Fibroblast of skin of abdomen (primary cell): ENCODE measurements at regions not wholly inside any gene's neighbourhood (a gene's known extent, or its start where the extent isn't known, plus 50 kb on each side); places are given as distances from the start of the nearest gene placed in this dataset.

ENCODE experiments used
- DNase-seq: peaks from one replicate; pipeline ENCODE4 v3.0.0-alpha.2; 2013

DNA sequence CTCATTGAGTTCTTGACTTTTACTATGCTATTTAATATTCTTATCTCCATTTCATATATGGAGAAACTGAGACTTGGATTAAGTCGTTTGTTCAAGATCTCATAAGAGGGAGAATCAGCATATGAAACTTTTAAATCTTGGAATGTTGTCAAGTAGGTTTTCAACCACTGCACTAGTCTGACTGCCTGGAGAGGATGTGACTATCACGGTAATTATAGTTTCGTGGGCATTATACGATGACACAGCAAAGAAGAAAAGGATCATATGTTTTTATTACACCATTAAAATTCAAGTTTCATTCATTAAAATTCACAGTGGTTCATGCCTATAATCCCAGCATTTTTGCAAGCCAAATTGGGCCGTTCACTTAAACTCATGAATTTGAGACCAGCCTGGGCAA is 555.2 kb downstream of the SLITRK1 start:
- no peak for DNase-seq

DNA sequence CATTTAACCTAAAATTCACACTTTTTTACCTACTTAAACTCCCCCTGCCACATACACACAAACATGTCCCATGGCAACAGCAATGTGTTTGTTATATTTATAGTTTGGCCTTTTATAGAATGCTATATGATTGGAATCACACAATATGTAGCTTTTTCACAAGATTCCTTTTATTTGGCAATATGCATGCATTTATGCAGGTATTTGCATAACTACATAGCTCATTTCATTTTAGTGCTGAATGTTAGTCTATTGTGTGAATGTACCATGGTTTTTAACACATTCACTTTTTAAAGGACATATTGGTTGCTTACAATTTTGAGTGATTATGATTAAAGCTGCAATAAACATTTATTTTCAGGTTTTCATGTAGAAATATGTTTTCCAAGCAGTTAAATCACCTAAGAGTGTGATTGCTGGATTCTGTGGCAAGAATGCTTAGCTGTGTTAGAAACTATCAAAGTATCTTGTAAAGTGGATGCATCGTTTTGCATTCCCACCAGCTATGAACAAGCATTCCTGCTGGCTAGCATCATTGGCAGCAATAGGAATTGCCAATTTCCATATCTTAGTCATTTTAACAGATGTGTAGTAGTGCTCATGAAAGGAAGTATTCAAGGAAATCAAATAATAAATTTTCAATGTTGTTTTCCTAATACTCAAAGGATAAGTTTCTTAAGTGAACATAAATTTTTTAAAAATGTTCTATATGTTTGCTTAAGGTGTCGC is 557.0 kb downstream of the SLITRK1 start:
- DNase-seq = peak; percentile 82

DNA sequence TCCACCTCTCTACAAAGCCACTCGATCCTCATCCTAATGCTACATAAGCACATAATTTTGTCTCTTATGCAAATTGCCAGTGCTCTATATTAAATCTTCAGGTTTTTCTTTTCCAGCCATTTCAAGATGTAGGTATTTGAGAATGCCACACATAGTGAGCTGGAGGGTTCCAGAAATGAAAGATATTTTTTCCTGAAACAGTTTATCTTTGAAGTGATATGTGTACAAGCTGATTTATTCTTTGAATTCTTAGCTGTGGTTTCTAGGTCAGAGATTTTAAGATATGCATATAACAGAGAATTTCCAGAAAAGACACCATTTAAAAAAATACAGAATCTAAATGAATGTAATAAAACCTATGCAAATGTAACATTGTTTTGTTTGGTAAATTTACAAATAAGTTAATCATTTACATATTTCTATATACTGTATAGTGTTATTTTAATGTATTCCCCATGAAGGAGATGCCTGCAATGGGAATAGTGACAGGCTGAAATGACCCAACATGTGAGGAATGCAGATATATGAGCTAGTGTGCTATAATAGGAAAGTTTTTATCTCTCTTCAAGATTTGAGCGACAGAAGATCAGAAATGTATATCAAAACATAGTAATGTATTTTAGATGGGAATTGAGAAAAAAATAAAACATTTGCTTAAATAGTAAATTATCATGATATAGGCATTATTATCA is 570.2 kb downstream of the SLITRK1 start:
- DNase-seq = peak; percentile 36

DNA sequence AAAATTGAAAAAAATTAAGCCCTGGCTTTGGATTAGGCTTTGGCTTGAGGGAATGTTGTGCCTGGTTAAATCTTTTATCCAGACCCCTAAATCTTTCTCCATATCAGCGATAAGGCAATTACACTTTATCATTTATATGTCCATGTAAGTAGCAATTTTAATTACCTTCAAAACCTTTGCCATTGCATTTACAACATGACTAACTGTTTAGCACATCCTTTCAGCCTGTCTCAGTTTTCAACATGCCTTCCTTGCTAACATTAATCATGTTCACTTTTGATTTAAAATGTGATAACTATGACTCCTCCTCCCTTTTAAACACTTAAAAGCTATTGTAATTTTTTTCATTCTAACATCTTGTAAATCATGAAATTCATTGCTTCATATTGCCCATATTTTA is 583.7 kb downstream of the SLITRK1 start:
- DNase-seq = peak; percentile 68

DNA sequence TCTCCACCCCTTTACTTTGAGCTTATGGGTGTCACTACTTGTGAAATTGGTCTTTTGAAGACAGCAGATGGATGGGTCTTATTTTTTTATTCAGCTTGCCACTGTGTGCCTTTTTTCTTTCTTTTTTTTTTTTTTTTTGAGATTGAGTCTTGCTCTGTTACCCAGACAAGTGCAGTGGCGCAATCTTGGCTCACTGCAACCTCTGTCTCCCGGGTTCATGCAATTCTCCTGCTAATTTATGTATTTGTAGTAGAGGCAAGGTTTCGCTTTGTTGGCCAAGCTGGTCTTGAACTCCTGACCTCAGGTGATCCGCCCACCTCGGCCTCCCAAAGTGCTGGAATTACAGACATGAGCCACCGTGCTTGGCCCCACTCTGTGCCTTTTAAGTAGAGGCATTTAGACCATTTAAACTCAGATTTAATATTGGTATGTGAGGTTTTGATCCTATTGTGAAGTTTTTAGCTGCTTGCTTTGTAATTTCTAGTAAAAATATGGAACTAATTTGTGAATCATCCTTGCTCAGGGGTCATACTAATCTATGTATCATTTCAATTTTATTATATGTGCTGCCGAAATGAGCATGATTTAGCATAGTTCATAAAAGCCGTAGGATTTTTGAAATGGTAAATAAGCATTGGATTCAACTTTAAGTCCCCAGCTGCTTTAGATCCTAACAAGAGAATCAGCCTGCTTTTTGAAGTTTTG is 584.5 kb downstream of the SLITRK1 start:
- peak; percentile 65 for DNase-seq

DNA sequence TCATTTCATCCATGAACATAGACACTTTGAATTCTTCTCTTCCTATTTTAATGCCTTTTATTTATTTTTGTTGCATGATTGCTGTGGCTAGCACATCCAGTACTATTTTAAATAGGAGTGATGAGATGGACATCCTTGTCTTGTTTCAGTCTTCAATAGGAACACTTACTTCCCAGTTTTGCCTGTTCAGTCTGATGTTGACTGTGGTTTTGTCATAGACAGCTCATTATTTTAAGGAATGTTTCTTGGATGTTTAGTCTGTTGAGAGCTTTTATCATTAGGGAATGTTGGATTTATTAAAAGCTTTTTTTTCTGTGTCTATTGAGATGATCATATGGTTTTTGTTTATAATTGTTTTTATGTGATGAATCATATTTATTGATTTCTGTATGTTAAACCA is 586.6 kb downstream of the SLITRK1 start:
- peak; percentile 58 for DNase-seq

DNA sequence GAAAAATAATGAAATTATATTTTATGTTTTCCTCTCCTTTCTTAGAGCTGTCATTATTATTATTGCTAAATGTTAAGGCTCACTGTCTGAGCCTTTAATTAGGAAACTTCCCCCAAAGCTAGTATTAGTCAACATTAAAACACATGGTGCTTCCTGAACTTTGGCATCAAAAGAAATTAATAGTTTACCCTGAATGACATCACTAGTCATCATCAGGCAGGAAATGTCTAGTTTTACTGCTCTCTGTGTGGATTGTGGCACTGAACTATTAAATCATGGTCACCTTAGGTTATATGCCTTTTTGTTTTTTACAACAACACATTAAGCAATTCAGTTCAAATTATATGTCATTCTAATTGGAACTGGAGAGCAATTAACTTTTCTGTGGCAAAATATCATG is 595.5 kb downstream of the SLITRK1 start:
- DNase-seq = peak; percentile 26

DNA sequence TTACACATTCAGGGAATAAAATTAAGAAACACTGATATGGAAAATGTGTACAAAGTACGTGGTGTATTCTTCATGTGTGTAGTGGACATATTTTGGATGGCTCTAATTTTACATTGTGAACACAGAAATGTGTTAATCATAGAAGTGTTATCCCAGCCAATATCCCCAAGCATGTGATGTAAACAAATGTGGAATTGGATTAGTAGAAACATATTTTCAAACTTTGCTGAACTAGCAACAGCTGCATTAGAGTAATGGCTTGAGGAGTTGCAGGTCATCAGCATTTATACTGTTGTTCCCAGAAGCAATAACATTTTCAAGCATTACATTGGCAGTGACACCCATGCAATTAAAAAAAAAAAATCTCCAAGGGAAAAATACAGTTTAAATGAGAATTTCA is 600.6 kb downstream of the SLITRK1 start:
- DNase-seq = no peak

DNA sequence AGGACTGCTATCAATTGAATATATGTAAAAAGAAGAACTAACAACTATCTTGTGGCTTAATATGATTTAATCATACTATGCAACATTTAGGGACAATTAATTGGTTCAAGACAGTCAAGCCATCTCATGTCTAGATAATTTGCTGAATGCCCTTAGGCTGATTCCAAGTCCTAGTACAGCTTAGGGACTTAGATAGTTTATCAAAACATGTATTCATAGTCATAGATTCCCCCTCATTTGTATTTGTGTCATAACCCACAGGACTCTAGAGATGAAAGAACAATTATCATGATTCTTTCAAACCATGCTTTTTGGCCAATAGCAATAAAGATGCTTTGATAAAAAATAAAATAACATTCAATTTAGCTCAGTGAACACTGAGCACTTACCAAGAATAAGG is 607.6 kb downstream of the SLITRK1 start:
- DNase-seq = no peak

DNA sequence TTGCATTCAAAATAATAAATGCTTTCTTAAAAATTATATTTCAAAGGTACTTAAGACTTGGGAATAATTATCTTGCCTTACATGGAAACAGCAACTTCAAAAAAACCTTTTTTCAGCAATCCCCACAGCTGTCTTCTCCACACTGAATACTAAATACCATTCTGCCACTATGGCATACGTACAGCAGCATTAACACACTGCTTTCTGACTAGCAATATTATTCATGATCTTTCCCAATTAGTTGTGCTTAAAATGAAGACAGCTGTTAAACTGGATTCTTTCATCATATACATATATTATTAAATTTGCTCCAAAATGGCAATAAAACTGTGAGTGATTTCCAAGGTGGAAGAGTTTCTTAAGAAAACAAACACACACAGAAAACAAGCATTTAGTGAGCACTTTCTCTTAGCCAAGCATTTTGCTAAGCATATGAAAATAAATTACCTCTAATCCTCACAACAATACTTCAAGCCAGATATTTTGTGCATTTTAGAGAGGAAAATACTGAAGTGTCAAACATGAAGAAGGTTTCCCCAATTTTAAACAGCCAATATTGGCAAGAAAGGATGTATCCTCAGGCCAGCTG is 609.5 kb downstream of the SLITRK1 start:
- peak; percentile 5 for DNase-seq

DNA sequence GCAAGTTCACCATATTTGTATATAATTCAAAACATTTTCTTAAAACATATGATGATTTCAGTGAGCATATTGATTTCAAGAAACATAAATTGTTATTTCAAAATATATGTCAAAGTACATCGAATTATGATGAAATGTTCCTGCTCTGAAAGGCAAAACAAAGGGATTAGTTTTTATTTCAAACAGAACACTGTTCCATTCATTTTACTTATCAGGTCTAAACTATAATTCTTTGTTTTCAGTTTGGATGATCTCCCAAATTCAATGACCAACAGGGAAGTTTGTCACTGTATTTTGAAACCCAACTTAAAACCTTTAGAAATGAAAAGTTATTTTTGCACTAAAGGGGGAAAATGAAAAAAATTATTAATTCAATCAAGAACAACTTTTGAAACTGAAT is 610.2 kb downstream of the SLITRK1 start:
- no peak for DNase-seq

DNA sequence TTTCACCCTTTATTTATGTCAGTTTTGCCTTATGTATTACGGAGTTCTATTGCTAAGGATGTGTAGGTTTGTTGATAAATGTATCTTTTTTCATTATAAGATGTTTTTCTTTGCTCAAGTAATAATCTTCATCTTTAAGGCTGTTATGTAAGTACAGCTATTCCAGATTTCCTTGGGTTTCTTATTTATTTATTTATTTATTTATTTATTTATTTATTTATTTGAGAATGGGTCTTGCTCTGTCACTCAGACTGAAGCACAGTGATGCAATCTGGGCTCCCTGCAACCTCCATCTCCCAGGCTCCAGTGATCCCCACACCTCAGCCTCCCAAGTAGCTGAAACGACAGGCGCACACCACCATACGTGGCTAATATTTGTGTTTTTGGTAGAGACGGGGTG is 617.0 kb downstream of the SLITRK1 start:
- no peak for DNase-seq

DNA sequence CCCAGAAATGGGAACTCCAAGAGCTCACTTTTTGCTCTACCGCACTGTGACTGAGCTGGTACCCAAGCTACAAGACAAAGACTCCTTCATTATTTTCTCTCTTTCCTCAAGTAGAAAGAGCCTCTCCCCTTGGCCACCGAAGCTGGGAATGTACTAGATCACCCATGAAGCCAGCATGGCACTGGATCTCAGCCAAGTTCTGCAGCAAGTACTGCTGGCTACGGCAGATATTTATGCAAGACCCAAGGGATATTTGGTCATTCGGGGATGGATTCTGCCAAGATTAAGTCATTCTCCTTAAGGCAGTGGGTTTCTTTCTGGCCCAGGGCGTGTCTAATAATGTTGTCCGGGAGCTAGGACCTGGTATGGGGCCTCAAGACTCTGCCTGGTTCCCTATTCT is 633.5 kb downstream of the SLITRK1 start:
- DNase-seq = no peak

DNA sequence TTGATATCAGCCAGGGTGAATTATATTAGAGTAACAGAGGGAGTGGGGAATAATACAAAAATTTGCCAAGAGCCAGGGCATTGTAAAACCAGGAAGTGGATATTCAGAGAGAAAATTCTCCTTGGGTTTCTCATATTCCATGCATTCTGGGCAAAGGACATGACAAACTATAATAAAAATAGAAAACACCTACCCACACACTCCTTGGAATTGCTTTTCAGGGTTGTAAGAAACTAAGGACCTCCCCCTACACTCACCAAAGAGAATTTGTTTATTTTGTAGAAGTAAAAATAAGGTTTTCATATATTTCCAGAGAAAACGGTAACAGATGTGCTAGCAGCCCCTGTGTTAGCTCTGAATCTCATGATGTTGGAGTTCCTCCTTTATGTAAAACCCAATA is 649.6 kb downstream of the SLITRK1 start:
- DNase-seq = no peak

DNA sequence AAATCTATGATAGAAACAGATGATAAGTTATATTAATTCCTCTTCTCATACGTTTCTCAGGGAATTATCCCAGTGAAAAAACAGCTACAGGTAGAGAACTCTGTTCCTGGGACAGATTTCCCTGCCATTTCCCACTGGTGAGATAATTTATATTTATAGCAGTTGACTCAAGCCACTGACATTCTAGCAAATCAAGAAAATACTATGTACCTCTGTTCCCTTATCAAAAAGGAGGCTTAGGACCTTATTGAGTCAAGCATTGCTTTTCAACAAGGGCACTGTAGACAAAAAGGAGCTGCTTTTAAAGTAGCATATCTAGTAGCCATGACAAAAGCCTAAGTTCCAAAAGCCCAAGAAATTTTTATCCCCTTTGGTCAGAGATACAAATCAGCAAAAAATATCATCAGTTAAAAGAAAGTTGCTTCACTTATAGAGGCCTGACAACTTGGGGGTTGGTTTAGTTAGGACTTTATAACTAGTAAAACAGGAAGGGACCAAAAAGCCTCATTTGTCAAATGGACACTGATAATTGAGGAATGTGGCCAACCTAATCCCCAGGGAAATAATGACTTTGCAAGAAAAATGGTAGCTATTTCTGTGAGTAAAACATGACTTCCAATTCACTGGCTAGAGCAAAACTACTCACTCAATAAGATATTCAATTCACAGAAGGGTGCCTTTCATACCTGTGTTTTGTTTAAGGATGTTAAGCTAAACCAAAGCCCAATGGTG is 652.5 kb downstream of the SLITRK1 start:
- peak; percentile 53 for DNase-seq

DNA sequence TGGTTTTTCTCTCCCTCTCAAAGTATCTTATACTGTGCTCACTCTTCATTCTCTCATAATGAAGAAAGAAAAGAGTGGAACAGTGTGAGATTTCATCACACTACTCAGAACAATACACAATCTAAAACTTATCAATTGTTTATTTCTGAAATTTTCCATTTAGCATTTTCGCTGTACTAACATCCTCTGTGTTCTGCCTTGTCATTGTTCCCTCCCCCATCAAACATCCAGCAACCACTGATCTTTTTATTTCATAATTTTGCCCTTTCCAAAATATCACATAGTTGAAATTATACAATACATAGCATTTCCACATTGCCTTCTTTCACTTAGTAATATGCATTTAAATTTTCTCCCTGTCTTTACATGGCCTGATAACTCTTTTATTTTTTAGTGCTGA is 658.7 kb downstream of the SLITRK1 start:
- DNase-seq = no peak

DNA sequence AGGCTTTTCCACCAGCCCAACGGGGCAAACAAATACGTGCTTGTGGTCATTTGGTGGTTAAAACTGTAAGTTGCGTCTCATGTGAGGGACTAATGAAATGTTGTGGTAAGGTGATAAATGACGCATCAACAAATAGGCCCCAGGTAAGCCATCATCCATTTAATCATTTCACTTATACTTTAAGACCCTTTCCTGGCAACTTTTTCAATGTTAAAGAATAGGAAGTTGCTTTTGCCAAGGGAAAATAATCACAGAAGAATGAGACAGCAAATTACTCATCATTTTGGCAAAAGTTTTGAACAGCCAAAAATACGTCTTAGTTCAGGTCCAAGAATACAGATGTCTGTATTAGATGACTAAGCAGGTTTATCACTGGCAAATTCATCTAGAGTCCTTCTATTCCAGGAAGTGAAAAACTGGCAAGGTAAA is 660.4 kb downstream of the SLITRK1 start:
- DNase-seq = peak; percentile 86

DNA sequence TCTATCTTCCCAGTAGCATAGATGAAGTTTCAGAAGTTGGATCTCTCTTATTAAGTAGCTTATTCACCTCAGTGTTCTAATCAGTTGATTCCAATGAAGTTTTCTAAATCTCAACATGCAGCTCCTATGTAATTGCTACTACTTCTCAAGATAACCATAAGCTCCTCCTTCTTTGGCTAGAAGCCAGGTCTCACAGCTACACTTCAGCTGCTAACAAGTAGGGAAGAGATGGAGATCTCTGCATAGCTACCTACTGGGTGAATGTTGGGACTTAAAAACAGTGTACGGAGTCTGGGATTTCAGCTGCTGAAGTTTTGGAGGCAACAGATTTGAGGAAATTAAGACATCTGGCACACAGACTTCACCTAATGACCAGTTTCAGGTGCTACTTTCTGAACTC is 661.0 kb downstream of the SLITRK1 start:
- peak; percentile 30 for DNase-seq

DNA sequence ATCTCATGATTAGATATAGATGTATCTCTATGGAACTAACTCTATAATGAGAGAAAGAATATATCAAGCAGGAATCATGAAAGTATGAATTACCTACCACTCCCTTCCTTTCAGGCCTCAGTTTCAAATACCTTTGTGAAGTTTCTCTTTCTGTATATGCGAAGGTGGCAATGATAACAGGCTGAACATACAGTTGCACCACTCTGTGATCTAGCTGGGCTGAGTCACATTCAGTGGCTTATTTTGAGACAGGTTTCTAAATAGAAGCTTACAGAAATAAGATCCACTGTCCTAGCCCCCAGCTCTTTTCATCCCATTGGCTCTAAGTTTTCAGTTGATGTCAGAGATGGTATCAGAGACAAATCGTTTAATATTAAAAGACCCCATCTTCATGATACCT is 662.0 kb downstream of the SLITRK1 start:
- no peak for DNase-seq

DNA sequence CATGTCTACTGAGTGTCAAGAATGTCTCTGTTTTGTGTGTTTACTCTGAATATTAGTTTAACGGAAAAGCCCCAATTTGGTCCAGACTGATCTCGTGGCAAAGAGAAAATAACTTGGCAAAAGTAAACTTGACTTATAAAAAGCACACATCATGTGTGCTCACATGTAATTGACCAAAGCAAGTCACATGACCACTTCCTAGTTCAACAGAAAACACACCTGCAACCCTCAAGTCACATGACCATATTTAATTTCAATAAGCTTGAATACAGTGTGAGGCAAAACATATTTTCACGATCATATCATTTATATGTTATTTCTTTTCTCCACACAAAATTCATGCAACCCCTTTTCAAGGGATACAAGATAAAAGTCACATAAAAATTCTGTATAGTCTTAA is 662.4 kb downstream of the SLITRK1 start:
- DNase-seq = no peak

DNA sequence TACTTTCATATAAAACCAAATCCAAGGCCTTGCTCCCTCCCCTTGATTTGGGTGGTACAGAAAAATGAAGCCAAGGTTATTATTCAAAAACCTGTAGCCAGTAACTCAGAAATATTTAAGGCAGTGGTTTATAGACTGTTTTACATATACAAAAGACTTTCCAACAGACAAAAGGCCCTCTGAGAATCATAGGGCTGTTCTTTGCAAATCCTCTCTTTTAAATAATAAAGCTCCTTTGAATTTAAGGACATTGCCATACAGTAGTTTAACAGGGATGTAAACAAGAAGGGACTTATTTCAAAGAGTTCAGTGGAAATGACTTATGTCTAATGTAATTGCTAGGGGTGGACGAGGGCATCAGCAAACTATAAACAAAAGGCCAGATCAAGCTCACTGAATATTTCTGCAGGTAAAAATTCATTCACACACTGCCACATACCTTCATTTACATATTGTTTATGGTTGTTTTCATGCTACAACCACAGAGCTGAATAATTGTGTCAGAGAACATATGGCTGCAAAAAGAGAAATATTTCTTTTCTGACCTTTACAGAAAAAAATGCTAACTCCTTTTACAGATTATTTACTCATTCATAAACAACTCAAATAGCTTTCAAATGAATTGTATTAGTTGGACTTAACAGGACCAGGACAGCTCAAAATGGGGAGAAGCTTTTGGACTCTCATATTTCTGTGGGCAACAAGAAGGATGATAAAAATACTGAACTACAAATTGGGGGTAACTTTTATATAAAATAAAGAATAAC is 665.6 kb downstream of the SLITRK1 start:
- DNase-seq = peak; percentile 41

DNA sequence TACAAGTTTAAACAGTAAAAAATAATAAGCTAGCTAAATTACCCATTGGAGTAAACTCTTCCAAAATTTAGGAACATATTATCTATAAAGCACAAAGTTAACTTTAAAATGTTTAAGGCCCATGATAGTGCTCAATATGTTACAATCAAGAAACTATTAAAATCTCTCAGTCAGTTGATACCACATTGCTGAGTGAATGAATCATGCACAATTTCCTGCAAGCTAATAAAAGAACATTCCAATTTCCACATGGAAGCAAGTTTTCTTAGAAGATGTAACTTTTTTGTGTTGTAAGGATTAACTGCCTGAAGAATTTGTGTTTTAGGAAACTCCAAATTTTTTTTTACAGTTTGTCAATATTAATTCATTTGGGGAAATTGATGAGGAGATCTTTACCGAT is 666.6 kb downstream of the SLITRK1 start:
- peak; percentile 80 for DNase-seq
